Stimulated activated CD4-positive, alpha-beta T cell treated with anti-CD3 and anti-CD28 coated beads, Interleukin-1b, Interleukin-23, amount 100 ng/mL, for 1 hour (primary cell): ENCODE measurements at regions not wholly inside any gene's neighbourhood (a gene's known extent, or its start where the extent isn't known, plus 50 kb on each side); places are given as distances from the start of the nearest gene placed in this dataset.
"Not testable (repeated sequence)": the region's sequence is repeated elsewhere in the genome, so short reads cannot be mapped to it uniquely, and the experiment has no call there.

ENCODE experiments used
- DNase-seq, 2 donors: peaks; one replicate each; pipeline ENCODE4 v3.0.0-alpha.2; 2020; ENCODE audit warnings: low read depth in 2 of 2

DNA sequence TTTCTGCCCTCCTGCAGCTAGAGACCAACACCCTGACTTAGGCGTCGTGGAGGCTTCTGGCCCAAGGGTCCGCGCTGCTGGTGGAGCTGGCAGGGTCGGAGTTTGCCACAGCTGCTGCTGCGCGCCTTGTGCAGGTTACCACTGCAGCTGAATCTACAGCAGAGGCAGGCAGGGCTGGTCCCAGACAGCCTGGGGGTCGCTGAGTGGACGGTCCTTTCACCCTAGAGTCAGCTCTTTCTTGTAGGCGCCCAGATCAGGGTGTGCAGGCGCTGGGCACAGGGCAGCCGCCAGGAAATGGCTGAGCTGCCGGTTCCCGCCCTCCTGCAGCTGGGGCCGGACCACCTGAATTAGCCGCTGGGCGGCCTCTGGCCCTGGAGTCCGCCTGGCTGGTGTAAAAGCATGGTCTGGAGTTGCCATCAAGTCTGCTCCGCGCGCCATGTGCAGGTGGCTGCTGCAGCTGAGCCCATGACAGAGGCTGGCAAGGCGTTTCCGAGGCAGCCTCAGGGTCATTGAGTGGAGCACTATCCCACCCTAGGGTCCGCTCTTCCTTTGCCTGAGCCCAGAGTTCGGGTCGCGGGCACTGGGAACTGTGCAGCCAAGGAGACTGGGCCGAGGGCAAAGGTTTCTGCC, 144.3 kb downstream of the CCDC74A start:
- DNase-seq: not testable (repeated sequence)

DNA sequence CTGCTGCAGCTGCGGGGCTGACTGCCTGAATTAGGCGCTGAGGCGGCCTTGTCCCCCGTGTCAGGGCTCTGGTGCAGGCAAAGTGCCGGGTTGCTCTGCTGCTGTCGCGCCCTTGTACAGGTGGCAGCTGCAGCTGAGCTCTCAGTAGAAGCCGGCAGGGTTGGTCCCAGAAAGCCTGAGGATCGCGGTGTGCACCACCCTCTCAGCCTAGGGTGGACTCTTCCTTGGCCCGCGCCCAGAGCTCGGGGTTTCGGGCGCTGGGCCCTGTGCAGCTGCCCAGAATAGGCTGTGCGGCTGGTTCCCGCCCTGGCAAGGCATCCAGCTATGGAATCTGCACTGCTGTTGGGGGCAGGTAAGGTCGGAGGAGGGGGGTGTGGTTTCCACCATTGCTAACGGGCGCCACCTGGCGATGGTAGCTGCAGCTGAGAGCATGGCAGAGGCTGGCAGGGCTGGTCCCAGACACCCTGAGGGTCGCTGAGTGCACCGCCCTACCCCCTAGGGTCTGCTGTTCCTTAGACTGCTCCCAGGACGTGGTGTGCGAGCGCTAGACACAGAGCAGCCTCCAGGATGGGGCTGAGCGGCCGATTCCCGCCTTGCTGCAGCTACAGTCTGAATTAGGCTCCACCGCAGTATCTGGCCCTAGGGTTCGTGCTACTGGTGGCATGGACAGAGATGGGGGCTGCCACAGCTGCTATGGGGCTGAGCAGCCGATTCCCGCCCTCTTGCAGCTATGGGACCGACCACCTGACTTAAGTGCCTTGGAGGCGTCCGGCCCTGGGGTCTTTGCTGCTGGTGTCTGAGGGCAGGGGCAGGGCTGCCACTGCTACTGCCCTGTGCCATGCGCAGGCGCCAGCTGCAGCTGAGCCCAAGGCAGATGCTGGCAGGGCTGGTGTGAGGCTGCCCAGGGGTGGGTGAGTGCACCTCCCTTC, 145.0 kb downstream of the CCDC74A start:
- DNase-seq: peak in 1 of 2 donors; percentile 30

DNA sequence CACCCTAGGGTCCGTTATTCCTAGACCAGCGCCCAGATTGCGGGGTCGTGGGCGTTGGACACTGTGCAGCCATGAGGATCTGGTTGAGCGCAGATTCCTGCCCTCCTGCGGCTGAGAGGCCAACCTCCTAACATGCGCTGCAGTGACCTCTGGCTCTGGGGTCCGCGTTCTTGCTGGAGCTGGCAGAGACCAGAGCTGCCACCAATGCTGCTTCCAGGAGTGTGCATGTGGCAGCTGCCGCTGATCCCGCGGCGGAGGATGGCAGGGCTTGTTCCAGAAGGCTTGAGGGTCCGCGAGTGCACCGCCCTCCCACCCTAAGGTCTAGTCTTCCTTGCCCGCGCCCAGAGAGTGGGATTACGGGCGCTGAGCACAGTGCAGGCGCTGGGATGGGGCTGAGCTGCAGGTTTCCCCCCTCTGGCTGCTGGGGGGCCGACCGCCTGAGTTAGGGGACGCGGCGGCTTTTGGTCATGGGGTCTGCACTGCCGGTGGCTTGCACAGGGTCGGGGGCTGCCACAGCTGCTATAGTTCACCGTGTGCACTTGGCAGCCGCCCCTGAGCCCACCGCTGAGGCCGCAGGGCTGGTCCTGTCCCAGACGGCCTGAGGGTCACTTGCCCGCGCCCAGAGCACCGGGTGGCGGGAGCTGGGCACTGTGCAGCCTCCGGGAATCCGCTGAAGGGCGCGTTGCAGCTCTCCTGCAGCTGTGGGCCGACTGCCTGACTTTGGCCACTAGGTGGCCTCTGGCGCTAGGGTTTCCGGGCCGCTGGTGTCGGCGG, 145.9 kb downstream of the CCDC74A start:
- DNase-seq: peak in 1 of 2 donors; percentile 32

- no peak for DNase-seq
These were observed 146.5 kb downstream of the CCDC74A start for GRCh38 chr2:131674174-131674507.

DNA sequence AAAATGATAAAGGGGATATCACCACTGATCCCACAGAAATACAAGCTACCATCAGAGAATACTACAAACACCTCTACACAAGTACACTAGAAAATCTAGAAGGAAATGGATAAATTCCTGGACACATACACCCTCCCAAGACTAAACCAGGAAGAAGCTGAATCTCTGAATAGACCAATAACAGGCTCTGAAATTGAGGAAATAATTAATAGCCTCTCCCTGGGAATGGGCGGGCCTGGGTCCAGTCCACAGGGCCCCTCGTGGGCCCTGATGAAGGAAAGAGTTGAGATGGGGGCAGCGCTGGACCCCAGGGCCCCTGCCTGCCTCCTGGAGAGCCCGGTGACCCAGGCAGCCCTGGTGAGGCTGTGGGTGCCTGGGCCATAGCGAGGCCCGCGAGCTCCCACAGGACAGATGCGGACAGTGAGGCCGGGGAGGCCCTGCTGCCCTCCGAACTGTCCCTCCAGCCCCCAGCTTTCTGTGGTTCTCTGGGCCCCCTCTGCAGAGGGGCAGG, 154.0 kb downstream of the CCDC74A start:
- not testable (repeated sequence) for DNase-seq

- peak; percentile 24 to 46 for DNase-seq
These were observed 154.6 kb downstream of the CCDC74A start for GRCh38 chr2:131682122-131682944.

- DNase-seq: not testable (repeated sequence)
These were observed 155.2 kb downstream of the CCDC74A start for GRCh38 chr2:131682945-131683330.

DNA sequence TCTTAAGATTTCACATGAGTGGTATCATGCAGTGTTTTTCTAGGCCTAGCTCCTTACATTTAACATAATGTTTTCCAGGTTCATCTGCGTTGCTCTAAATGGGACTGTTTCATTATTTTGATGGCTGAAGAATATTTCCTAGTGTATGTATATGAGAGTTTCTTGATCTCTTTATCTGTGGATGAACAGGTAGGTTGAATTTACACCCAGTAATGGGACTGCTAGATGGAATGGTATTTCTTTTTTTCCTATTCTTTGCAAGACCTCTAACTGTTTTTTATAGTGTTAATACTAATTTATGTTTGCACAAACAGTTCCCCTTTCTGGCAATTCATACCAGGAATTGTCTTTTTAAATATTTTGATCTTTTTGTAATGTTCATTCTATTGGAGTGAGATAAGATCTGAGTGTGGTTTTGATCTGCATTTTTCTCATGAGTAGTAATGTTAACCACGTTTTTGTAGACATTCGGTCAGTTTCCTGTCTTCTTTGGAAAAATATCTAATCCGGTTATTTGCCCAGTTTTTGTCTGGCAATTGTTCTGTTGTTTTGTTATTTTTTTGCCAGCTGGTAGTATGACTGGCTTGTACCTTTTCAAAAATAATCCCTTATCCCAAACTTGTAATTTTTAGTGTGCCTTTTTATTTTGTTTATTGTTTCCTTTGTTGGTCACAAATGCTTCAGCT, 157.1 kb downstream of the CCDC74A start:
- not testable (repeated sequence) for DNase-seq

DNA sequence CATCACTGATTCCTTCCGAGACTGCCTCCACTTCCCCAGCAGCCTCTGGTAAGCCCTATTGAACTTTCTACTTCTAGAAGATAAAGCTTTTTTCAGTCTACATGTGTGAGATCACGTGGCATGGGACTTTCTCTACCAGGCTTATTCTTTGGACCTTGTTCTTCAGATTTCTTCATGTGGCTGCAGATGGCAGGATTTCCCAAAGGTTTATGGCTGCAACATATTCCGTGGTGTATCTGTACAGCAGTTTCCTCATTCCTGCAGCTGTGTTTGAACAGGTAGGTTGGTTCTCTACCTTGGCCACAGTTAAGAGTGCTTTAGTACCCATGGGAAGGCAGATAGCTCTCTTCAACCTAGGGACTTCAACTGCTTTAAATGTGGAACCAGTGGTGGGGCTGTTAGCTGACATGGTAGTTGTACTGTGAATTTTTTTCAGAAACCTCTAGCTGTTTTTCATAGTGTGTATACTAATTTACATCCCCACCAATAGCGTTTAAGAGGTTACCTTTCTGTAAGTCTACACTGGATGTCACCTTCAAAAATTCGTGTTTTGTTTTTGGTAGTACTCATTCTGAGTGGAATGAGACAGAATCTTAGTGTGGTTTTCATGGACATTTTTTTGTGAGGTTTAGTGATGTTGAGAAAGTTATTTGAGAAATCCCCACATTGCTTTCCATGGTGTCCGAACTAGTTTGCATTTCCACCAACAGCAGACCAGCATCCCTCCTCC, 158.6 kb downstream of the CCDC74A start:
- not testable (repeated sequence) for DNase-seq

DNA sequence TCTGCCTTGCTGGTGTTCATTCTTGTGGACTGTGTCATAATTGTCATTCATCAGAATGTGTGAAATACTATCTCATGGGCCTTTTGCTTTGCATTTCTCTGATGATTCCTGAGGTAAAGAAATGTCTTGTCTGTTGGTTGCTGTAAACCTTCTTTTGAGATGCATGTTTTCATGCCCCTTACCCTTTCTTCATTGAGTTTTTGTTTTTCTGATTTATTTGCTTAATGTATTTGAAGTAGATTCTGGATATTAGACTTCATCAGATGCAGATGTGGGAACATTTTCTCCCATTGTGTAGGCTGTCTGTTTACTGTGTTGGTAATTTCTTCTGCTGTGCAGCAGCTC, 159.2 kb downstream of the CCDC74A start:
- DNase-seq: not testable (repeated sequence)

DNA sequence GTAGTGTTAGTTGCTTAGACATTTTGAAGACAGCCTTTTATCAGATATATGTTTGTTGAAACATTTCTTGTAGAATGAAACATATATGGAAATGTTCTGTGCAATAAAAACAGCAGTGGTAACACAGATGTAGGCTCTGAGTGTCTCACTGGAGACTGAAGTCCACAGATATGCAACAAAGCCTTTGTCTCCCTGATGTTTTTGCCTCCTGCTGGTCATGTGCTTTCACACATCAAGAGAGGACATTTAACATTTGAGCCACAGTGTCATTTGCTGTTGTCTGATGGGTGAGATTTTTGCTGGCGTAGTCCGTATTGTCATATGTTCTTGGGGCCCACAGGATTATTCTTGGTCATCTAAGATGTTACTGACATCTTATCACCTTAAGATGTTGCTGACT, 161.4 kb downstream of the CCDC74A start:
- not testable (repeated sequence) for DNase-seq

- not testable (repeated sequence) for DNase-seq
These were observed 183.6 kb downstream of the CCDC74A start for GRCh38 chr2:131711268-131711667.

GRCh38 chr2:131717907-131718306, 190.2 kb downstream of the CCDC74A start:
- not testable (repeated sequence) for DNase-seq

- not testable (repeated sequence) for DNase-seq
These were observed 193.5 kb downstream of the CCDC74A start for GRCh38 chr2:131721163-131721562.

GRCh38 chr2:131722256-131722655, 194.6 kb downstream of the CCDC74A start:
- DNase-seq: not testable (repeated sequence)

DNA sequence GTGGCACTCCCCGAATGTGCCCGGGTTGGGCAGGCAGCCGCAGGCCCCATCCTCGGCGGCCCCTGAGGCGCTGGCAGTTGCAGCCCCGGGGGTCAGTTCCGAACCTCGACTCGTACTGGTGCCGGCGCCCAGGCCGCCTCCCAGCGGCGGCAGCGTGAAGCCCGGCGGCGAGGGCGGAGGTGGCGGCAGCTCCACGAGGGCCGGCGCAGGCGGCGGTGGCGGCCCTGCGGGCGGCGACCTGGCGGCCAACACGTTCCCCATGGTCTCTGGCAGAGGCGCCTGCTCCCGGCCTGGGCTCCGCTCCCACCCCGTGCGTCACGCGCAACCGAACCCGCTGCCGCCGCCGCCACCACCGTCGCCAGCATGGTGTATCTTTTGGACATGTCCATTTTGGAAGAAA, 196.3 kb downstream of the CCDC74A start:
- DNase-seq: no peak

GRCh38 chr2:131728451-131728850, 200.8 kb downstream of the CCDC74A start:
- DNase-seq: not testable (repeated sequence)

DNA sequence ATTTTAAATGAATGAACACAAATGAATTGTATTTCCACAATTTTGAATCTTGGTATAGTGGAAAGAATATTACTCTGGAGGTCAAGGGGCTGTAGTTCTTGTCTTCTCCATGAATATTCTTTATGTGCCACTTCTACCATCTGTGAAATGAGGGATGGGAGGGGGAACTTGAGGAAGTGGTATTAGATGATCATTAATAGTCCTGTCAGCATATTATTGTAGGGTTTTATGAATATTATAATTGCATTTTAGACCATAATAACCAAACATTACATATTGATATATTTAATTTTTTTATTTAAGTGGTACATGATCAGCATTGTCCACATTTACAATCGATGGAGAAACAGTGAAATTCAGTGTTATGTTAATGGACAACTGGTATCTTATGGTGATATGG, 205.8 kb downstream of the CCDC74A start:
- DNase-seq: not testable (repeated sequence)

DNA sequence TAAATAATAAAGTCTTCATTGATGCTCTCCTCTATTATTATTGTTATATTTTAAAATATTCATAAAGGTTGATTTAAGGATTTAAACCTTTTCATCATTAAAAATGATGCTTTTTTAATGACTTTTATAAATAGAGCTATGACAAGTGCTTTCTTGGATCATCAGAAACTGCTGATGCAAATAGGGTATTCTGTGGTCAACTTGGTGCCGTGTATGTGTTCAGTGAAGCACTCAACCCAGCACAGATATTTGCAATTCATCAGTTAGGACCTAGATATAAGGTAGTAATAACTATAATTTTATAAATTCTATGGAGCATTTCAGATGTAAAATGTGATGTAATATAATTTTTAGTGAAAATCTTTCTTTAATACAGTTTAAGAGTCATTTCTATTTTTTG, 208.7 kb downstream of the CCDC74A start:
- not testable (repeated sequence) for DNase-seq

GRCh38 chr2:131738533-131738932, 210.8 kb downstream of the CCDC74A start:
- DNase-seq: not testable (repeated sequence)
